ENCODE measurements at regions not wholly inside any gene's neighbourhood (a gene's known extent, or its start where the extent isn't known, plus 50 kb on each side); places are given as distances from the start of the nearest gene placed in this dataset.

DNA sequence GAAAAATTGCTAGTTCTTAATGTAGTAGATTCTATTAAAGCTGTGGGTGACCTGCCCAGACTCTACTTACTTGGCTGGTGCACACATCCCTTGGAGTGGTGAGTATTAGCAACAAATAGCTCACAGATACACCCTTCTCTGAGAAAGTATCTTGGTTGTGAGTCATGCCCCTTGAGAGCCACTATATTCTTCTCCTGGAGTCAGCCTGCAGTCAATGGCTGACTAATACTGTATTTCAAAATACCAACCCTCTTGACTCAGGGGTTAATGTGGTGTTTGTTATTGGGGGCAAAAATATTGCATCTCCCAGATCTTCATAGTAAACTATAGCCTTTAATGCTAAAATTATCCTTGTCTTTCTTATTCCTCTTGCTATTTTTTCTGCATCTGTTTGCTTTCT lies 354.9 kb downstream of the BMPER start:
- Histone ChIP-seq H2AFZ (ENCODE audit: low read depth, low read length) (no peak overlapping the region), H3K36me3 (ENCODE audit: insufficient read depth, low read length) (no peaks in the 10 kb centered on the region), H3K79me2 (ENCODE audit: insufficient read depth, low read length) (no peaks in the 10 kb centered on the region), H3K27ac (ENCODE audit: low read depth, low read length) (peak overlapping the region; percentile 41), H3K9me3 (ENCODE audit: insufficient read depth, low read depth, low read length) (no peaks in the 10 kb centered on the region), H3K27me3 (ENCODE audit: insufficient read depth, low read length) (no peaks in the 10 kb centered on the region), H4K20me1 (ENCODE audit: insufficient read depth, low read length) (no peaks in the 10 kb centered on the region), H3K4me3 (ENCODE audit: insufficient read depth, low read depth, low read length) (no peak overlapping the region), H3K4me1 (ENCODE audit: insufficient read depth, low read length) (peaks cover 7% of the 10 kb centered on the region), H3K4me2 (ENCODE audit: low read length) (peak overlapping the region; percentile 42), H3K9ac (ENCODE audit: low read length) (no peak overlapping the region)
- peak; percentile 96 for DNase-seq (ENCODE audit: low read depth)
- Mint-ChIP-seq H3K36me3 (ENCODE audit: low read depth, unreplicated experiment) (no peaks in the 10 kb centered on the region), H3K4me3 (ENCODE audit: unreplicated experiment) (peak overlapping the region; percentile 34), H3K27me3 (ENCODE audit: low read depth, unreplicated experiment) (no peaks in the 10 kb centered on the region), H3K4me1 (ENCODE audit: low read depth, unreplicated experiment) (peaks cover 11% of the 10 kb centered on the region), H3K9me3 (ENCODE audit: unreplicated experiment) (no peaks in the 10 kb centered on the region), H3K27ac (ENCODE audit: unreplicated experiment) (peak overlapping the region; percentile 77)
- TF ChIP-seq, protein P1, sequence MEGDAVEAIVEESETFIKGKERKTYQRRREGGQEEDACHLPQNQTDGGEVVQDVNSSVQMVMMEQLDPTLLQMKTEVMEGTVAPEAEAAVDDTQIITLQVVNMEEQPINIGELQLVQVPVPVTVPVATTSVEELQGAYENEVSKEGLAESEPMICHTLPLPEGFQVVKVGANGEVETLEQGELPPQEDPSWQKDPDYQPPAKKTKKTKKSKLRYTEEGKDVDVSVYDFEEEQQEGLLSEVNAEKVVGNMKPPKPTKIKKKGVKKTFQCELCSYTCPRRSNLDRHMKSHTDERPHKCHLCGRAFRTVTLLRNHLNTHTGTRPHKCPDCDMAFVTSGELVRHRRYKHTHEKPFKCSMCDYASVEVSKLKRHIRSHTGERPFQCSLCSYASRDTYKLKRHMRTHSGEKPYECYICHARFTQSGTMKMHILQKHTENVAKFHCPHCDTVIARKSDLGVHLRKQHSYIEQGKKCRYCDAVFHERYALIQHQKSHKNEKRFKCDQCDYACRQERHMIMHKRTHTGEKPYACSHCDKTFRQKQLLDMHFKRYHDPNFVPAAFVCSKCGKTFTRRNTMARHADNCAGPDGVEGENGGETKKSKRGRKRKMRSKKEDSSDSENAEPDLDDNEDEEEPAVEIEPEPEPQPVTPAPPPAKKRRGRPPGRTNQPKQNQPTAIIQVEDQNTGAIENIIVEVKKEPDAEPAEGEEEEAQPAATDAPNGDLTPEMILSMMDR (IDR thresholded peaks at IDR 0.05; ENCODE audit: insufficient read depth, low read depth, low read length), result no peak
- no peak for TF ChIP-seq EZH2 (IDR thresholded peaks at IDR 0.05; ENCODE audit: insufficient read depth, low read length)
- peak; percentile 100 for FAIRE-seq

GRCh38 chr7:34263168-34263567 lies 357.8 kb downstream of the BMPER start:
- TF ChIP-seq, protein P1 (IDR thresholded peaks at IDR 0.05; ENCODE audit: insufficient read depth, low read depth, low read length), result no peak
- TF ChIP-seq EZH2 (IDR thresholded peaks at IDR 0.05; ENCODE audit: insufficient read depth, low read length), result no peak

DNA sequence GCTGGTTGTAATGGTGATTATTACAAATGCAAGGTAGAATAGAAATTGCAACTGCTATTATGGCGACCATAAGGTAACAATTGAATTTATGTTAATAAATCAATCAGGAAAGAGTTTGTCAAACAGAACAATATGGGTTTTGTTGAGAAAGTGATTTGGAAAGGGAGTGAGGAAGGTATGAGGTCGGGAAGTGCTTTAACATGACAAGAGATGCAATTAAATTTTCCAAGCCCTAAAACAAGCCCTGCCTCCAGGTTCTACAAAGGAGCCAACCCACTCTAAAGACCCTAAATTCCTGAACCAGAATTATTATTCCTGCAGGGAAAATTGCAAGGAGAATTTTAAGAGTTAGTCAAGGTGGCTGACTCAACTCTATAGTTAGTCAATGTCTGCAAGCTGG lies 363.7 kb downstream of the BMPER start:
- no peak overlapping the region for H3K4me3 Mint-ChIP-seq (ENCODE audit: unreplicated experiment)

More at GRCh38 chr7:34263168-34263567, 357.8 kb downstream of the BMPER start:
- peaks cover 7% of the 10 kb centered on the region for H3K4me1 ChIP-seq (ENCODE audit: insufficient read depth, low read length)
- H3K9me3 ChIP-seq (ENCODE audit: insufficient read depth, low read depth, low read length), result no peaks in the 10 kb centered on the region
- no peaks in the 10 kb centered on the region for H3K36me3 Mint-ChIP-seq (ENCODE audit: low read depth, unreplicated experiment)
- H3K79me2 ChIP-seq (ENCODE audit: insufficient read depth, low read length), result no peaks in the 10 kb centered on the region
- no peaks in the 10 kb centered on the region for H3K27me3 Mint-ChIP-seq (ENCODE audit: low read depth, unreplicated experiment)
- DNase-seq (ENCODE audit: low read depth) (no peak), FAIRE-seq (no peak)
- no peak overlapping the region for H3K4me2 ChIP-seq (ENCODE audit: low read length)
- H2AFZ ChIP-seq (ENCODE audit: low read depth, low read length), result no peak overlapping the region
- H3K4me1 Mint-ChIP-seq (ENCODE audit: low read depth, unreplicated experiment), result peaks cover 11% of the 10 kb centered on the region
- no peaks in the 10 kb centered on the region for H3K36me3 ChIP-seq (ENCODE audit: insufficient read depth, low read length)
- H3K4me3 ChIP-seq (ENCODE audit: insufficient read depth, low read depth, low read length), result no peak overlapping the region
- no peaks in the 10 kb centered on the region for H3K9me3 Mint-ChIP-seq (ENCODE audit: unreplicated experiment)
- H3K27ac ChIP-seq (ENCODE audit: low read depth, low read length), result no peak overlapping the region
- no peak overlapping the region for H3K27ac Mint-ChIP-seq (ENCODE audit: unreplicated experiment)
- no peaks in the 10 kb centered on the region for H3K27me3 ChIP-seq (ENCODE audit: insufficient read depth, low read length)
- H3K4me3 Mint-ChIP-seq (ENCODE audit: unreplicated experiment), result no peak overlapping the region
- no peak overlapping the region for H3K9ac ChIP-seq (ENCODE audit: low read length)
- no peaks in the 10 kb centered on the region for H4K20me1 ChIP-seq (ENCODE audit: insufficient read depth, low read length)

More for the DNA sequence above, 363.7 kb downstream of the BMPER start:
- Mint-ChIP-seq H3K9me3 (ENCODE audit: unreplicated experiment) (no peaks in the 10 kb centered on the region), H3K36me3 (ENCODE audit: low read depth, unreplicated experiment) (no peaks in the 10 kb centered on the region), H3K27ac (ENCODE audit: unreplicated experiment) (peak overlapping the region; percentile 48), H3K27me3 (ENCODE audit: low read depth, unreplicated experiment) (no peaks in the 10 kb centered on the region), H3K4me1 (ENCODE audit: low read depth, unreplicated experiment) (peaks cover 5% of the 10 kb centered on the region)
- Histone ChIP-seq H3K4me1 (ENCODE audit: insufficient read depth, low read length) (no peaks in the 10 kb centered on the region), H4K20me1 (ENCODE audit: insufficient read depth, low read length) (no peaks in the 10 kb centered on the region), H3K36me3 (ENCODE audit: insufficient read depth, low read length) (no peaks in the 10 kb centered on the region), H3K9ac (ENCODE audit: low read length) (no peak overlapping the region), H3K4me3 (ENCODE audit: insufficient read depth, low read depth, low read length) (no peak overlapping the region), H3K27ac (ENCODE audit: low read depth, low read length) (no peak overlapping the region), H3K27me3 (ENCODE audit: insufficient read depth, low read length) (no peaks in the 10 kb centered on the region), H3K9me3 (ENCODE audit: insufficient read depth, low read depth, low read length) (no peaks in the 10 kb centered on the region), H3K79me2 (ENCODE audit: insufficient read depth, low read length) (no peaks in the 10 kb centered on the region), H3K4me2 (ENCODE audit: low read length) (no peak overlapping the region), H2AFZ (ENCODE audit: low read depth, low read length) (no peak overlapping the region)
- peak; percentile 60 for FAIRE-seq
- TF ChIP-seq EZH2 (IDR thresholded peaks at IDR 0.05; ENCODE audit: insufficient read depth, low read length), result no peak
- TF ChIP-seq, protein P1 (IDR thresholded peaks at IDR 0.05; ENCODE audit: insufficient read depth, low read depth, low read length), result no peak
- no peak for DNase-seq (ENCODE audit: low read depth)
